GM23338 (cell line): ENCODE measurements at regions not wholly inside any gene's neighbourhood (a gene's known extent, or its start where the extent isn't known, plus 50 kb on each side); places are given as distances from the start of the nearest gene placed in this dataset.

Experiments
- ATAC-seq: fragments of 200-7000 bp; cut with Tn5 transposase; 3 replicates; pipeline ENCODE4 v1.9.1; 2020
- DNase-seq: peaks from one replicate; pipeline ENCODE4 v3.0.0-alpha.2; 2015; ENCODE audit warnings: low spot score
- H2AFZ ChIP-seq: fragments of 200-600 bp; sonication (generic); 2 replicates; pipeline ENCODE4 v1.8.0; 2016; ENCODE audit warnings: antibody characterized with exemption, mild to moderate bottlenecking, moderate library complexity
- H3F3A ChIP-seq: fragments of 200-600 bp; sonication (generic); replicated peaks from 2 replicates; pipeline ENCODE4 v1.8.0; 2017; ENCODE audit warnings: antibody characterized with exemption, mixed run types, low read depth
- H3K27ac ChIP-seq: fragments of 200-600 bp; sonication (generic); 2 replicates; pipeline ENCODE4 v1.6.1; 2016; ENCODE audit warnings: low read depth
- H3K27me3 ChIP-seq: fragments of 200-600 bp; sonication (generic); 2 replicates; pipeline ENCODE4 v1.8.0; 2016; ENCODE audit warnings: mild to moderate bottlenecking, mixed run types, moderate library complexity; ENCODE audit not compliant: insufficient read depth
- H3K36me3 ChIP-seq: fragments of 200-600 bp; sonication (generic); 2 replicates; pipeline ENCODE4 v1.8.0; 2016; ENCODE audit warnings: mild to moderate bottlenecking; ENCODE audit not compliant: insufficient read depth
- H3K4me1 ChIP-seq: fragments of 200-600 bp; sonication (generic); 2 replicates; pipeline ENCODE4 v1.8.0; 2016; ENCODE audit warnings: mild to moderate bottlenecking, moderate library complexity; ENCODE audit not compliant: insufficient read depth
- H3K4me2 ChIP-seq: fragments of 200-600 bp; sonication (generic); 2 replicates; pipeline ENCODE4 v1.7.1; 2017; ENCODE audit warnings: mixed run types
- H3K4me3 ChIP-seq: fragments of 200-600 bp; sonication (generic); 2 replicates; pipeline ENCODE4 v1.6.1; 2016; ENCODE audit warnings: mixed run types
- H3K79me2 ChIP-seq: fragments of 200-600 bp; sonication (generic); replicated peaks from 2 replicates; pipeline ENCODE4 v1.8.0; 2017; ENCODE audit warnings: mild to moderate bottlenecking; ENCODE audit not compliant: insufficient read depth
- H3K9me2 ChIP-seq: fragments of 200-600 bp; sonication (generic); 2 replicates; pipeline ENCODE4 v1.8.0; 2017; ENCODE audit not compliant: insufficient read depth
- H4K20me1 ChIP-seq: fragments of 200-600 bp; sonication (generic); replicated peaks from 2 replicates; pipeline ENCODE4 v1.8.0; 2017; ENCODE audit warnings: mild to moderate bottlenecking; ENCODE audit not compliant: insufficient read depth
- H3K27ac Mint-ChIP-seq: 2 replicates; pipeline ENCODE4 v1.8.0; 2020; ENCODE audit warnings: inconsistent platforms, mild to moderate bottlenecking, moderate library complexity, mixed read lengths
- H3K27me3 Mint-ChIP-seq: 3 replicates; pipeline ENCODE4 v1.8.0; 2022; ENCODE audit warnings: low read depth, mild to moderate bottlenecking, moderate library complexity, mixed read lengths, inconsistent platforms; ENCODE audit not compliant: insufficient read depth, poor library complexity
- H3K36me3 Mint-ChIP-seq: 3 replicates; pipeline ENCODE4 v1.8.0; 2021; ENCODE audit warnings: low read depth, mild to moderate bottlenecking, inconsistent platforms, moderate library complexity, mixed read lengths
- H3K4me1 Mint-ChIP-seq: 3 replicates; pipeline ENCODE4 v1.8.0; 2020; ENCODE audit warnings: mild to moderate bottlenecking, inconsistent platforms, mixed read lengths
- H3K4me3 Mint-ChIP-seq: 3 replicates; pipeline ENCODE4 v1.8.0; 2021; ENCODE audit warnings: moderate library complexity, mild to moderate bottlenecking, inconsistent platforms, mixed read lengths
- H3K9me3 Mint-ChIP-seq: 3 replicates; pipeline ENCODE4 v1.8.0; 2020; ENCODE audit warnings: moderate library complexity, mild to moderate bottlenecking, inconsistent platforms, mixed read lengths
- CREB1 ChIP-seq: fragments of 250-450 bp; sonication (Bioruptor Pico); IDR thresholded peaks from 2 replicates; pipeline ENCODE4 v1.5.0; 2020; ENCODE audit warnings: low read depth, mild to moderate bottlenecking, moderate library complexity
- ETS1 ChIP-seq: IDR thresholded peaks from 2 replicates; pipeline ENCODE4 v1.6.1; 2016; ENCODE audit warnings: antibody characterized with exemption
- EZH2 ChIP-seq: fragments of 200-600 bp; sonication (generic); IDR thresholded peaks from one replicate; pipeline ENCODE4 v1.8.0; 2017; ENCODE audit warnings: antibody characterized with exemption, mild to moderate bottlenecking, low read depth; ENCODE audit not compliant: unreplicated experiment
- EZH2phosphoT487 ChIP-seq: fragments of 200-600 bp; sonication (generic); IDR thresholded peaks from one replicate; pipeline ENCODE4 v1.8.1; 2018; ENCODE audit warnings: antibody characterized with exemption; ENCODE audit not compliant: unreplicated experiment
- JUNB ChIP-seq: IDR thresholded peaks from one replicate; pipeline ENCODE4 v1.6.1; 2016; ENCODE audit warnings: antibody characterized with exemption; ENCODE audit not compliant: unreplicated experiment
- NANOG ChIP-seq: IDR thresholded peaks from 2 replicates; pipeline ENCODE4 v1.6.1; 2016; ENCODE audit warnings: antibody characterized with exemption, borderline replicate concordance
- POLR2AphosphoS5 ChIP-seq: IDR thresholded peaks from 2 replicates; pipeline ENCODE4 v1.6.1; 2016; ENCODE audit warnings: antibody characterized with exemption, low read depth
- REST ChIP-seq: IDR thresholded peaks from one replicate; pipeline ENCODE4 v1.6.1; 2018; ENCODE audit warnings: antibody characterized with exemption; ENCODE audit not compliant: unreplicated experiment
- STAT1 ChIP-seq: IDR thresholded peaks from one replicate; pipeline ENCODE4 v1.6.1; 2016; ENCODE audit warnings: antibody characterized with exemption; ENCODE audit not compliant: unreplicated experiment
- ZNF114 ChIP-seq: fragments of 250-450 bp; sonication (Bioruptor Pico); IDR thresholded peaks from 2 replicates; pipeline ENCODE4 v1.5.0; 2020; ENCODE audit warnings: mild to moderate bottlenecking, moderate library complexity
- ZNF331 ChIP-seq: fragments of 250-450 bp; sonication (Bioruptor Pico); IDR thresholded peaks from 2 replicates; pipeline ENCODE4 v1.5.0; 2020; ENCODE audit warnings: low read depth, mild to moderate bottlenecking, moderate library complexity
- ZNF462 ChIP-seq: fragments of 250-450 bp; sonication (Bioruptor Pico); IDR thresholded peaks from 2 replicates; pipeline ENCODE4 v1.5.0; 2020; ENCODE audit warnings: mild to moderate bottlenecking, moderate library complexity
- TF ChIP-seq, protein P1 (sequence below), 2 experiments: fragments of 200-600 bp in 1 of 2; sonication (generic) in 1 of 2; conservative IDR thresholded peaks; 2 replicates each; pipeline versions ENCODE4 v1.5.1 to v1.6.1; 2016 to 2017; ENCODE audit warnings: antibody characterized with exemption in 2 of 2, low read depth in 2 of 2, mild to moderate bottlenecking in 2 of 2, moderate library complexity in 1 of 2

- Mint-ChIP-seq H3K4me3 (no peak overlapping the region), H3K27ac (no peak overlapping the region), H3K27me3 (peaks cover 1% of the 10 kb centered on the region), H3K36me3 (peaks cover 18% of the 10 kb centered on the region), H3K4me1 (peaks cover 5% of the 10 kb centered on the region; the same call in 2 of the 3 replicates), H3K9me3 (peaks cover 15% of the 10 kb centered on the region)
- H3K4me2 ChIP-seq, result no peak overlapping the region
- H3K79me2 ChIP-seq, result no peaks in the 10 kb centered on the region
- H4K20me1 ChIP-seq, result no peaks in the 10 kb centered on the region
- H3K9me2 ChIP-seq, result peaks cover 3% of the 10 kb centered on the region
- H3F3A ChIP-seq, result no peaks in the 10 kb centered on the region
- DNase-seq, result no peak
- H3K4me1 ChIP-seq, result no peaks in the 10 kb centered on the region
- ATAC-seq, result no peak
- no peaks in the 10 kb centered on the region for H3K27me3 ChIP-seq
- no peak overlapping the region for H3K27ac ChIP-seq
- H2AFZ ChIP-seq, result no peak overlapping the region
- H3K36me3 ChIP-seq, result no peaks in the 10 kb centered on the region
- TF ChIP-seq EZH2, result no peak
- TF ChIP-seq CREB1 (CRISPR knock-in tag), result no peak
- TF ChIP-seq NANOG, result no peak
- no peak for TF ChIP-seq ETS1
- TF ChIP-seq, protein P1, sequence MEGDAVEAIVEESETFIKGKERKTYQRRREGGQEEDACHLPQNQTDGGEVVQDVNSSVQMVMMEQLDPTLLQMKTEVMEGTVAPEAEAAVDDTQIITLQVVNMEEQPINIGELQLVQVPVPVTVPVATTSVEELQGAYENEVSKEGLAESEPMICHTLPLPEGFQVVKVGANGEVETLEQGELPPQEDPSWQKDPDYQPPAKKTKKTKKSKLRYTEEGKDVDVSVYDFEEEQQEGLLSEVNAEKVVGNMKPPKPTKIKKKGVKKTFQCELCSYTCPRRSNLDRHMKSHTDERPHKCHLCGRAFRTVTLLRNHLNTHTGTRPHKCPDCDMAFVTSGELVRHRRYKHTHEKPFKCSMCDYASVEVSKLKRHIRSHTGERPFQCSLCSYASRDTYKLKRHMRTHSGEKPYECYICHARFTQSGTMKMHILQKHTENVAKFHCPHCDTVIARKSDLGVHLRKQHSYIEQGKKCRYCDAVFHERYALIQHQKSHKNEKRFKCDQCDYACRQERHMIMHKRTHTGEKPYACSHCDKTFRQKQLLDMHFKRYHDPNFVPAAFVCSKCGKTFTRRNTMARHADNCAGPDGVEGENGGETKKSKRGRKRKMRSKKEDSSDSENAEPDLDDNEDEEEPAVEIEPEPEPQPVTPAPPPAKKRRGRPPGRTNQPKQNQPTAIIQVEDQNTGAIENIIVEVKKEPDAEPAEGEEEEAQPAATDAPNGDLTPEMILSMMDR (conservative IDR thresholded peaks at IDR 0.05; ENCODE audit: low read depth in 2 of 2), result no peak
- no peak for TF ChIP-seq STAT1
- no peak for TF ChIP-seq REST
- no peak for TF ChIP-seq ZNF462 (CRISPR knock-in tag)
- TF ChIP-seq POLR2AphosphoS5, result no peak
- no peak for TF ChIP-seq JUNB
- TF ChIP-seq ZNF114 (CRISPR knock-in tag), result no peak
- TF ChIP-seq ZNF331 (CRISPR knock-in tag), result no peak
- no peak for TF ChIP-seq EZH2phosphoT487
- no peak overlapping the region for H3K4me3 ChIP-seq
These were observed 541.3 kb upstream of the SLC39A10 start for GRCh38 chr2:195115738-195116137.
